ENCODE measurements at regions not wholly inside any gene's neighbourhood (a gene's known extent, or its start where the extent isn't known, plus 50 kb on each side); places are given as distances from the start of the nearest gene placed in this dataset.
"Not testable (repeated sequence)": the region's sequence is repeated elsewhere in the genome, so short reads cannot be mapped to it uniquely, and the experiment has no call there.

GRCh38 chr4:53885668-53886067, 178.7 kb downstream of the CHIC2 start:
- peaks cover 4 to 8% (median 5%) of the 10 kb centered on the region in 7 donors for H3K9me3 Mint-ChIP-seq
- H3K4me1 Mint-ChIP-seq: no peaks in the 10 kb centered on the region

DNA sequence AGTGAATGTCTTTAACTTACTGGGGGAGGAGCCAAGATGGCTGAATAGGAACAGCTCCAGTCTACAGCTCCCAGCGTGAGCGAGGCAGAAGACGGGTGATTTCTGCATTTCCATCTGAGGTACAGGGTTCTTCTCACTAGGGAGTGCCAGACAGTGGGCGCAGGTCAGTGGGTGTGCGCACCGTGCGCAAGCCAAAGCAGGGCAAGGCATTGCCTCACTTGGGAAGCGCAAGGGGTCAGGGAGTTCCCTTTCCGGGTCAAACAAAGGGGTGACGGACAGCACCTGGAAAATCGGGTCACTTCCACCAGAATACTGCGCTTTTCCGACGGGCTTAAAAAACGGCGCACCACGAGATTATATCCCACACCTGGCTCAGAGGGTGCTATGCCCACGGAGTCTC, 187.3 kb downstream of the CHIC2 start:
- H3K9ac ChIP-seq (ENCODE audit: insufficient read depth, low read length, poor library complexity, severe bottlenecking); H3K27me3 Mint-ChIP-seq (ENCODE audit: low read depth in 3 of 3); H3K4me1 Mint-ChIP-seq; H3K4me3 Mint-ChIP-seq; H3K4me3 ChIP-seq (replicated peaks in 1 of 3; ENCODE audit: low read depth in 2 of 3, low read length in 3 of 3); H3K4me2 ChIP-seq (replicated peaks; ENCODE audit: extremely low read depth, low read length, poor library complexity, severe bottlenecking); H3K79me2 ChIP-seq (ENCODE audit: insufficient read depth, low read length); H3K9me3 ChIP-seq (replicated peaks in 1 of 2; ENCODE audit: control insufficient read depth in 1 of 2, insufficient read depth in 1 of 2, low read length in 2 of 2); H4K20me1 ChIP-seq (ENCODE audit: insufficient read depth, low read length); H3K4me1 ChIP-seq (ENCODE audit: control insufficient read depth in 1 of 2, insufficient read depth in 2 of 2, low read length in 2 of 2); H3K27ac ChIP-seq (ENCODE audit: low read depth in 1 of 2, low read length in 2 of 2); DNase-seq; H3K36me3 ChIP-seq (replicated peaks in 1 of 2; ENCODE audit: control insufficient read depth in 1 of 2, insufficient read depth in 2 of 2, low read length in 2 of 2); H3K27me3 ChIP-seq (ENCODE audit: control insufficient read depth in 2 of 2, insufficient read depth in 2 of 2, low read length in 2 of 2); H3K36me3 Mint-ChIP-seq; H3K27ac Mint-ChIP-seq; H2AFZ ChIP-seq (ENCODE audit: insufficient read depth, low read depth, low read length, poor library complexity, severe bottlenecking); intact Hi-C loops (cut with micrococcal nuclease): not testable (repeated sequence)
- H3K9me3 Mint-ChIP-seq: peaks cover 0 to 10% (median 6%) of the 10 kb centered on the region in 7 donors
- 89% methylated on average over 9 of the region's 18 CpGs for WGBS (ENCODE audit: insufficient coverage)

More at GRCh38 chr4:53885668-53886067, 178.7 kb downstream of the CHIC2 start:
- DNase-seq: no peak
- Histone ChIP-seq H3K27me3 (ENCODE audit: control insufficient read depth in 2 of 2, insufficient read depth in 2 of 2, low read length in 2 of 2) (no peaks in the 10 kb centered on the region), H3K9ac (ENCODE audit: insufficient read depth, low read length, poor library complexity, severe bottlenecking) (no peak overlapping the region), H3K36me3 (replicated peaks in 1 of 2; ENCODE audit: control insufficient read depth in 1 of 2, insufficient read depth in 2 of 2, low read length in 2 of 2) (no peaks in the 10 kb centered on the region), H3K4me2 (replicated peaks; ENCODE audit: extremely low read depth, low read length, poor library complexity, severe bottlenecking) (no peak overlapping the region), H3K27ac (ENCODE audit: low read depth in 1 of 2, low read length in 2 of 2) (no peak overlapping the region), H3K4me3 (replicated peaks in 1 of 3; ENCODE audit: low read depth in 2 of 3, low read length in 3 of 3) (no peak overlapping the region), H4K20me1 (ENCODE audit: insufficient read depth, low read length) (no peaks in the 10 kb centered on the region), H3K79me2 (ENCODE audit: insufficient read depth, low read length) (no peaks in the 10 kb centered on the region), H3K9me3 (replicated peaks in 1 of 2; ENCODE audit: control insufficient read depth in 1 of 2, insufficient read depth in 1 of 2, low read length in 2 of 2) (no peaks in the 10 kb centered on the region), H2AFZ (ENCODE audit: insufficient read depth, low read depth, low read length, poor library complexity, severe bottlenecking) (no peak overlapping the region), H3K4me1 (ENCODE audit: control insufficient read depth in 1 of 2, insufficient read depth in 2 of 2, low read length in 2 of 2) (no peaks in the 10 kb centered on the region)
- no peak overlapping the region for H3K27ac Mint-ChIP-seq
- 89% methylated on average over 1 of the region's 2 CpGs for WGBS (ENCODE audit: insufficient coverage)
- H3K4me3 Mint-ChIP-seq: no peak overlapping the region
- peaks cover 0 to 3% (median 2%) of the 10 kb centered on the region in 3 donors for H3K27me3 Mint-ChIP-seq (ENCODE audit: low read depth in 3 of 3)
- intact Hi-C loops (cut with micrococcal nuclease): no loop called here
- no peaks in the 10 kb centered on the region for H3K36me3 Mint-ChIP-seq
- TF ChIP-seq, protein P1, sequence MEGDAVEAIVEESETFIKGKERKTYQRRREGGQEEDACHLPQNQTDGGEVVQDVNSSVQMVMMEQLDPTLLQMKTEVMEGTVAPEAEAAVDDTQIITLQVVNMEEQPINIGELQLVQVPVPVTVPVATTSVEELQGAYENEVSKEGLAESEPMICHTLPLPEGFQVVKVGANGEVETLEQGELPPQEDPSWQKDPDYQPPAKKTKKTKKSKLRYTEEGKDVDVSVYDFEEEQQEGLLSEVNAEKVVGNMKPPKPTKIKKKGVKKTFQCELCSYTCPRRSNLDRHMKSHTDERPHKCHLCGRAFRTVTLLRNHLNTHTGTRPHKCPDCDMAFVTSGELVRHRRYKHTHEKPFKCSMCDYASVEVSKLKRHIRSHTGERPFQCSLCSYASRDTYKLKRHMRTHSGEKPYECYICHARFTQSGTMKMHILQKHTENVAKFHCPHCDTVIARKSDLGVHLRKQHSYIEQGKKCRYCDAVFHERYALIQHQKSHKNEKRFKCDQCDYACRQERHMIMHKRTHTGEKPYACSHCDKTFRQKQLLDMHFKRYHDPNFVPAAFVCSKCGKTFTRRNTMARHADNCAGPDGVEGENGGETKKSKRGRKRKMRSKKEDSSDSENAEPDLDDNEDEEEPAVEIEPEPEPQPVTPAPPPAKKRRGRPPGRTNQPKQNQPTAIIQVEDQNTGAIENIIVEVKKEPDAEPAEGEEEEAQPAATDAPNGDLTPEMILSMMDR (IDR thresholded peaks at IDR 0.05): no peak

Data from CD14-positive monocyte (primary cell).